Smooth muscle cell (in vitro differentiated cells): ENCODE measurements at regions not wholly inside any gene's neighbourhood (a gene's known extent, or its start where the extent isn't known, plus 50 kb on each side); places are given as distances from the start of the nearest gene placed in this dataset.

ENCODE experiments used
- DNase-seq: peaks from one replicate; lab custom pipeline; 2025; ENCODE audit not compliant: unreplicated experiment; lab: John Stamatoyannopoulos, UW
- H2AFZ ChIP-seq: fragments of 200-600 bp; sonication (generic); 2 replicates; pipeline ENCODE4 v1.6.0; 2016; ENCODE audit warnings: antibody characterized with exemption, low read depth, mild to moderate bottlenecking
- H3F3A ChIP-seq: fragments of 200-600 bp; sonication (generic); 2 replicates; pipeline ENCODE4 v1.6.0; 2017; ENCODE audit warnings: antibody characterized with exemption, low read depth
- H3K27ac ChIP-seq: fragments of 200-600 bp; sonication (generic); 2 replicates; pipeline ENCODE4 v1.5.1; 2016; ENCODE audit warnings: low read depth, mild to moderate bottlenecking
- H3K27me3 ChIP-seq: fragments of 200-600 bp; sonication (generic); 2 replicates; pipeline ENCODE4 v1.6.1; 2016; ENCODE audit warnings: low read depth, mild to moderate bottlenecking
- H3K36me3 ChIP-seq: fragments of 200-600 bp; sonication (generic); 2 replicates; pipeline ENCODE4 v1.5.1; 2016; ENCODE audit warnings: low read depth
- H3K4me1 ChIP-seq: fragments of 200-600 bp; sonication (generic); 2 replicates; pipeline ENCODE4 v1.5.1; 2016; ENCODE audit warnings: low read depth
- H3K4me2 ChIP-seq: fragments of 200-600 bp; sonication (generic); 2 replicates; pipeline ENCODE4 v1.6.0; 2016; ENCODE audit warnings: mild to moderate bottlenecking
- H3K4me3 ChIP-seq: fragments of 200-600 bp; sonication (generic); 2 replicates; pipeline ENCODE4 v1.5.1; 2016; ENCODE audit warnings: mild to moderate bottlenecking
- H3K79me2 ChIP-seq: fragments of 200-600 bp; sonication (generic); 2 replicates; pipeline ENCODE4 v1.6.0; 2016; ENCODE audit warnings: low read depth, mild to moderate bottlenecking
- H3K9ac ChIP-seq: fragments of 200-600 bp; sonication (generic); 2 replicates; pipeline ENCODE4 v1.6.0; 2016; ENCODE audit warnings: low read depth
- H3K9me3 ChIP-seq: fragments of 200-600 bp; sonication (generic); replicated peaks from 2 replicates; pipeline ENCODE4 v1.5.1; 2016; ENCODE audit warnings: low read depth
- H4K20me1 ChIP-seq: fragments of 200-600 bp; sonication (generic); 2 replicates; pipeline ENCODE4 v1.6.0; 2016; ENCODE audit warnings: low read depth
- CTCF ChIP-seq: fragments of 200-600 bp; sonication (generic); IDR thresholded peaks from 2 replicates; pipeline ENCODE4 v1.5.1; 2017; ENCODE audit warnings: borderline replicate concordance, mild to moderate bottlenecking, antibody characterized with exemption; ENCODE audit not compliant: insufficient read depth, poor library complexity, severe bottlenecking
- WGBS: methylation state at CpG from one replicate; pipeline ENCODE4 v1.1.7; 2016; ENCODE audit warnings: low lambda C conversion rate; 5-methylcytosine and 5-hydroxymethylcytosine counted together

DNA sequence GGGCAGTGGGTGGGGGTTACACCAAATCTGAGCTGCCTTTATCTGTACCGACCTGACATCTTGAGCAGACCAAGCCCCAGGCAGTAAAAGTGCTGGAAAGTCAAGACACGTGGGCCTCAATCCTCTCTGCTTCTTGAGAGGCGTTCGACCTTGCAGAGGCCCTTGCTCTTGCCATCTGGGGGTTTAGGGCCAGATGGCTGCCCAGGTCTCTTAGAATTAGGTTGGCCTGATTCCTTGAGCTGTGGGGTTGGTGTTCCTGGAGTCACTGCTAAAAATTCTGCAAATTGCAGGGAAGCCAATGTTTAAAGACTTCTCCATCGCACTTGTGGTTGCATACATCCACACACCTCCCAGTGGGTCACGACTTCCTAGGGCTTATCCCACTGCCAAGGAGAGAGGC, 238.2 kb upstream of the ASIC2 start:
- H2AFZ ChIP-seq = no peak overlapping the region
- no peaks in the 10 kb centered on the region for H3K9me3 ChIP-seq
- peaks cover 3% of the 10 kb centered on the region for H3K27me3 ChIP-seq
- TF ChIP-seq CTCF = no peak
- 90% methylated on average over 6 of the region's 6 CpGs for WGBS
- H3K9ac ChIP-seq = no peak overlapping the region
- no peaks in the 10 kb centered on the region for H4K20me1 ChIP-seq
- no peak overlapping the region for H3K4me3 ChIP-seq
- no peak for DNase-seq
- no peaks in the 10 kb centered on the region for H3K79me2 ChIP-seq
- H3K27ac ChIP-seq = no peak overlapping the region
- no peaks in the 10 kb centered on the region for H3K4me1 ChIP-seq
- no peak overlapping the region for H3K4me2 ChIP-seq
- H3K36me3 ChIP-seq = no peaks in the 10 kb centered on the region
- H3F3A ChIP-seq = no peaks in the 10 kb centered on the region

GRCh38 chr17:33534087-33534486, 241.0 kb upstream of the ASIC2 start:
- Histone ChIP-seq H3K4me2 (no peak overlapping the region), H3K79me2 (no peaks in the 10 kb centered on the region), H3K9ac (no peak overlapping the region), H4K20me1 (no peaks in the 10 kb centered on the region), H3K4me3 (no peak overlapping the region), H3K36me3 (no peaks in the 10 kb centered on the region), H3K27ac (no peak overlapping the region), H3K27me3 (peaks cover 3% of the 10 kb centered on the region), H3K4me1 (no peaks in the 10 kb centered on the region), H3K9me3 (no peaks in the 10 kb centered on the region), H2AFZ (no peak overlapping the region), H3F3A (no peaks in the 10 kb centered on the region)
- no peak for TF ChIP-seq CTCF
- DNase-seq = no peak
- 92% methylated on average over 9 of the region's 9 CpGs for WGBS

- Histone ChIP-seq H3F3A (no peaks in the 10 kb centered on the region), H3K4me3 (no peak overlapping the region), H3K9ac (no peak overlapping the region), H3K36me3 (no peaks in the 10 kb centered on the region), H2AFZ (no peak overlapping the region), H3K4me1 (no peaks in the 10 kb centered on the region), H3K27ac (no peak overlapping the region), H3K79me2 (no peaks in the 10 kb centered on the region), H3K4me2 (no peak overlapping the region), H3K27me3 (peaks cover 19% of the 10 kb centered on the region), H3K9me3 (no peaks in the 10 kb centered on the region), H4K20me1 (no peaks in the 10 kb centered on the region)
- TF ChIP-seq CTCF = no peak
- WGBS = 91% methylated on average over 4 of the region's 4 CpGs
- DNase-seq = no peak
These were observed 252.0 kb upstream of the ASIC2 start for GRCh38 chr17:33545124-33545523.

GRCh38 chr17:33550261-33550660, 257.2 kb upstream of the ASIC2 start:
- no peaks in the 10 kb centered on the region for H4K20me1 ChIP-seq
- H3K4me1 ChIP-seq = no peaks in the 10 kb centered on the region
- H3K36me3 ChIP-seq = no peaks in the 10 kb centered on the region
- H3K9ac ChIP-seq = no peak overlapping the region
- H2AFZ ChIP-seq = no peak overlapping the region
- H3K4me2 ChIP-seq = no peak overlapping the region
- H3F3A ChIP-seq = no peaks in the 10 kb centered on the region
- DNase-seq = no peak
- 92% methylated on average over 4 of the region's 4 CpGs for WGBS
- H3K9me3 ChIP-seq = no peaks in the 10 kb centered on the region
- no peak overlapping the region for H3K4me3 ChIP-seq
- no peak for TF ChIP-seq CTCF
- no peak overlapping the region for H3K27ac ChIP-seq
- H3K27me3 ChIP-seq = peaks cover 30% of the 10 kb centered on the region
- no peaks in the 10 kb centered on the region for H3K79me2 ChIP-seq
